Gastroesophageal sphincter (tissue), 4 donors: ENCODE measurements at regions not wholly inside any gene's neighbourhood (a gene's known extent, or its start where the extent isn't known, plus 50 kb on each side); places are given as distances from the start of the nearest gene placed in this dataset.

Experiments
- ATAC-seq: fragments of 150-250 bp; one replicate; pipeline ENCODE4 v1.9.1; 2016; ENCODE audit warnings: mild to moderate bottlenecking, moderate library complexity
- H3K27ac ChIP-seq, 4 donors: fragments of 200-600 bp; sonication (generic) in 3 of 4; 1 replicate in 3 of 4; 2 replicates in 1 of 4; pipeline ENCODE4 v1.5.1; 2016 to 2019
- H3K27me3 ChIP-seq: fragments of 200-600 bp; sonication (generic); one replicate; pipeline ENCODE4 v1.5.1; 2019
- H3K36me3 ChIP-seq, 2 donors: fragments of 200-600 bp; sonication (generic); one replicate each; pipeline ENCODE4 v1.5.1; 2019; ENCODE audit warnings: control low read depth in 1 of 2
- H3K4me1 ChIP-seq, 3 donors: fragments of 200-600 bp; sonication (generic); 1 replicate in 2 of 3; 2 replicates in 1 of 3; pipeline ENCODE4 v1.5.1; 2016 to 2019; ENCODE audit warnings: control low read depth in 2 of 3
- H3K4me3 ChIP-seq, 2 donors: fragments of 200-600 bp; sonication (generic); one replicate each; pipeline ENCODE4 v1.5.1; 2019; ENCODE audit warnings: mild to moderate bottlenecking in 1 of 2, moderate library complexity in 1 of 2
- H3K9me3 ChIP-seq, 3 donors: fragments of 200-600 bp; sonication (generic); one replicate each; pipeline ENCODE4 v1.5.1; 2017 to 2019; ENCODE audit warnings: control low read depth in 2 of 3
- EP300 ChIP-seq: sonication (generic); formaldehyde crosslinking; IDR thresholded peaks from one replicate; pipeline ENCODE4 v1.6.1; 2017; ENCODE audit warnings: antibody characterized with exemption, mild to moderate bottlenecking
- POLR2A ChIP-seq, 2 donors: fragments of 450-650 bp; IDR thresholded peaks; one replicate each; pipeline ENCODE4 v1.6.1; 2017; ENCODE audit warnings: antibody characterized with exemption in 2 of 2, mild to moderate bottlenecking in 2 of 2, moderate library complexity in 1 of 2
- POLR2AphosphoS5 ChIP-seq: sonication (generic); formaldehyde crosslinking; IDR thresholded peaks from one replicate; pipeline ENCODE4 v1.6.1; 2017; ENCODE audit warnings: antibody characterized with exemption
- WGBS, 2 donors: methylation state at CpG; one replicate each; pipeline ENCODE4 v1.1.5; 2018; ENCODE audit warnings: low coverage in 1 of 2; 5-methylcytosine and 5-hydroxymethylcytosine counted together
- TF ChIP-seq, protein P1 (sequence below), 4 experiments: fragments of 200-600 bp in 2 of 4; fragments of 450-650 bp in 2 of 4; sonication (generic) in 1 of 4; IDR thresholded peaks; one replicate each; pipeline ENCODE4 v1.5.1; 2017 to 2019; ENCODE audit warnings: antibody characterized with exemption in 4 of 4, mild to moderate bottlenecking in 2 of 4, moderate library complexity in 2 of 4

DNA sequence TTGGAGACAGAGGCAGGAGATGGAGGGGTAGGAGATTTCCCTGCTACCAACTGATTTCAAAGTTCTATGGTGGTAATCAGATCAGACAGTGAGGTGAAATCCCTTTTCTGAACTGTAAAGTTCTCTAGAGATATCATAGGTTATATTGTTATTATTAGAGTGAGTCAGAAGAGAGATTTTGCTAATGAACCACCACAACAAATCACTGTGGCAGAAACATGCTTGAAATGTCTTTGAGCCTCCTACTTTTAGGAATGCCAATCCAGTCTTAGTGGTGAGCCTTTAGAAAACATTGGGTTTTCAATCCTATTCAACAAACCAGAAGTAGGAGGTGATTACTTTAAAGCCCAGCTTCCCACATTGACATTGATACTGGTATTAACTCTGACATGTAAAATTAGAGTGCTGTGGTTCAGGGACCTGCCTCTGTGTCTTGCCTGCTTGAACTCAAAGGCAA lies 136.7 kb upstream of the CNR1 start:
- no peak overlapping the region for H3K4me3 ChIP-seq
- no peak for ATAC-seq
- H3K9me3 ChIP-seq = no peaks in the 10 kb centered on the region
- H3K36me3 ChIP-seq = no peaks in the 10 kb centered on the region
- H3K27me3 ChIP-seq = no peaks in the 10 kb centered on the region
- no peaks in the 10 kb centered on the region for H3K4me1 ChIP-seq
- TF ChIP-seq EP300 = no peak
- no peak for TF ChIP-seq POLR2AphosphoS5
- TF ChIP-seq, protein P1, sequence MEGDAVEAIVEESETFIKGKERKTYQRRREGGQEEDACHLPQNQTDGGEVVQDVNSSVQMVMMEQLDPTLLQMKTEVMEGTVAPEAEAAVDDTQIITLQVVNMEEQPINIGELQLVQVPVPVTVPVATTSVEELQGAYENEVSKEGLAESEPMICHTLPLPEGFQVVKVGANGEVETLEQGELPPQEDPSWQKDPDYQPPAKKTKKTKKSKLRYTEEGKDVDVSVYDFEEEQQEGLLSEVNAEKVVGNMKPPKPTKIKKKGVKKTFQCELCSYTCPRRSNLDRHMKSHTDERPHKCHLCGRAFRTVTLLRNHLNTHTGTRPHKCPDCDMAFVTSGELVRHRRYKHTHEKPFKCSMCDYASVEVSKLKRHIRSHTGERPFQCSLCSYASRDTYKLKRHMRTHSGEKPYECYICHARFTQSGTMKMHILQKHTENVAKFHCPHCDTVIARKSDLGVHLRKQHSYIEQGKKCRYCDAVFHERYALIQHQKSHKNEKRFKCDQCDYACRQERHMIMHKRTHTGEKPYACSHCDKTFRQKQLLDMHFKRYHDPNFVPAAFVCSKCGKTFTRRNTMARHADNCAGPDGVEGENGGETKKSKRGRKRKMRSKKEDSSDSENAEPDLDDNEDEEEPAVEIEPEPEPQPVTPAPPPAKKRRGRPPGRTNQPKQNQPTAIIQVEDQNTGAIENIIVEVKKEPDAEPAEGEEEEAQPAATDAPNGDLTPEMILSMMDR (IDR thresholded peaks at IDR 0.05) = no peak
- no peak for TF ChIP-seq POLR2A (IDR thresholded peaks at IDR 0.05)
- H3K27ac ChIP-seq = no peak overlapping the region

DNA sequence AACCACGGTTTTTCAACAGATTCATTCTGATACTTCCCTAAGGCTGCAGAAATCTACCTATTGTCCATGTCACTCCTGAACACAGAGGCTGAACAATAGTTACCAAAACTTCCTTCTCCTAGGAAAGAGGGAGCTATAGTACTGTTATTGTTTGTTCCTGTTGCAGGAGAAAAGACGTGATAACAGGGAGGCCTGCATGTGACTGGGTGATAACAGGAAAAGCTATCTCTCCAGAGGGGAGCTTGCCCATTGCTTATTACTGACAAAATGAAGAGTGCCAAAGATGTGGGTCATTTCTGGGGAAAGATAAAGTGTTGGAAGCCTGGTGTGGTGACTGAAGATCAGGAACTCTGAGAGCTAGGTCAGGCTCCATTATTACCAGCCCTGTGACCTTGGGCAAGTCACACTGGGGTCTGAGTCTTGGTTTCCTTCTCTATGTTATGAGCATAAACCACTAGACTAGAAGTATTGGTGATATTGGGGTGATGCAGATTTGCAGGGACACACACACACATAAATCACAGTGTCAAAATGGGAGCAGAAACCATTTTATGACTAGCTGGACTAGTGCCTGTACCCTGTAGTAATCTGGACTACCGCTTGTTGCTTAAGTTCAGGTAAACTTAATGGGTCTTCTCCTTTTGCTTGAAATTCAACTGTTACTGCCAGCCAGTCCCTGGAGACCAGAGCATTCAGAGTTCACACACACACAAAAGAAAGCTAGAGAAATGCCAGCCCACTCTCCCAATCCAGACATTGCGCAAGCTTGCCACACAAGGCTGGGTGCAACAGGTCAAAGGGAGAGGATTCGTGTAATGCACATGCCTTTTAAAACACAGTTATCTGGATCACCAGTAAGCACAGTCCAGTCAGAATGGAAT lies 136.0 kb upstream of the CNR1 start:
- H3K36me3 ChIP-seq = no peaks in the 10 kb centered on the region
- H3K27me3 ChIP-seq = no peaks in the 10 kb centered on the region
- TF ChIP-seq, protein P1 (IDR thresholded peaks at IDR 0.05) = no peak
- TF ChIP-seq POLR2A (IDR thresholded peaks at IDR 0.05) = no peak
- TF ChIP-seq POLR2AphosphoS5 = no peak
- TF ChIP-seq EP300 = no peak
- H3K4me3 ChIP-seq = no peak overlapping the region
- ATAC-seq = no peak
- no peaks in the 10 kb centered on the region for H3K9me3 ChIP-seq
- no peak overlapping the region for H3K27ac ChIP-seq
- H3K4me1 ChIP-seq = no peaks in the 10 kb centered on the region
- WGBS, 2 donors = 50 to 79% methylated on average over 2 to 4 of the region's 5 CpGs

DNA sequence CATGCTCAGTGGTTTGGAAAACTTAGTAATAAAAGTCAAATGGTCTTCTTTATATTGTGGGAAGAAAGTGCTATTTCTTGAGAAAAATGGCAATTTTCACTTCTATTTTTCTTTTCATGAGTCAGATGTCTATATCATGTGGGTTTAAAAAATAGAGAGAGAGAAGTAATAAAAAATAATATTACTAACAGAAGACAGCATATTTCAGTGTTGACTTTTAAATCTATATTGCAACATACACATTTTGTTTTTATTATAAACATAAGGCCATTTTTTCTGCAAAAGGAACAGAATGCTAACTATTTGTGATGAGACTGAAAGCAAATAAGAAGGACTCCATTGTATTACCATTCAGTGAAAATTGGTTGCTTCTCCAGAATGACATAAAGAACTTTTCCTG lies 135.1 kb upstream of the CNR1 start:
- no peak for ATAC-seq
- Histone ChIP-seq H3K36me3 (no peaks in the 10 kb centered on the region), H3K27ac (no peak overlapping the region), H3K4me3 (no peak overlapping the region), H3K4me1 (no peaks in the 10 kb centered on the region), H3K9me3 (no peaks in the 10 kb centered on the region), H3K27me3 (no peaks in the 10 kb centered on the region)
- TF ChIP-seq POLR2A (IDR thresholded peaks at IDR 0.05) (no peak), EP300 (no peak), POLR2AphosphoS5 (no peak)
- TF ChIP-seq, protein P1 (IDR thresholded peaks at IDR 0.05) = no peak

DNA sequence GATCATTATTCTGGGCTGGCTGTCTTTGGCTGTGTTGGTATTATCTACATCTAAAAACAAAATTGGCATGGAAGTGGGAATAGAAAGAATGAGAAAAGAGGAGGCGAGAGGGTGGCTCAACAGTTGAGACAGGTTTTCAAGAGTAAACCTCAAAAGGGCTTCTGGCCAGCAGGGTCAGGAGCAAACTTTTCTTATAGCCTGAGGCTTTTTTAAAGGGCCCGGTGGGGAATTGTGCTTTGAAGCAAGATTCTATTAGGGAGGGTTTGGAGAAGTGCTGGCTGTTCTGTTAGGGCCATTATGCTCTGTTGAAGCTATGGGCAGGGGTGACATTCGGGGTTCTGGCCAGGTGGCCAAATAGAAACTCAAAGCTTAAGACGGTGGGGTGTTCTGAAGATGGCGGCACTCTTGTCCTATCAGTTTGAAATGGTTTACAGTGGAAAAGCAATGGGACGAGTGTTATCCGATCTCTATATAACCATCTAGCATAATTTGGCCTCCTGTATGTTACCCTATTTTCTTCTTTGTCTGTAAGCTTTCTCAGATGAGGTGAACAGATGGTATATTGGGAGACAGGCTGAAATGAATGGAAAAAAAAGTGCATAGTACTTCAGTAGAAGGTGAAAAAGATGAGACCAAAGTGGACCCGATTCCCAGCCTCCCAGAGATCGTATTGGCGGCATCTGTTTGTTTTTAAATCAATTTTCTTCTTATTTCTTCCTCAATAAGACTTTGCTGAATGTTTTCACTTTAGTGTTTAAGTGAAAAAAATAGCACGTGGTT lies 132.1 kb upstream of the CNR1 start:
- Histone ChIP-seq H3K36me3 (no peaks in the 10 kb centered on the region), H3K9me3 (no peaks in the 10 kb centered on the region), H3K4me3 (no peak overlapping the region), H3K27ac (no peak overlapping the region), H3K4me1 (no peaks in the 10 kb centered on the region), H3K27me3 (no peaks in the 10 kb centered on the region)
- ATAC-seq = no peak
- no peak for TF ChIP-seq EP300
- TF ChIP-seq, protein P1 (IDR thresholded peaks at IDR 0.05) = no peak
- TF ChIP-seq POLR2A (IDR thresholded peaks at IDR 0.05) = no peak
- TF ChIP-seq POLR2AphosphoS5 = no peak
- 78 to 81% methylated on average over 10 to 11 of the region's 11 CpGs for WGBS, 2 donors

DNA sequence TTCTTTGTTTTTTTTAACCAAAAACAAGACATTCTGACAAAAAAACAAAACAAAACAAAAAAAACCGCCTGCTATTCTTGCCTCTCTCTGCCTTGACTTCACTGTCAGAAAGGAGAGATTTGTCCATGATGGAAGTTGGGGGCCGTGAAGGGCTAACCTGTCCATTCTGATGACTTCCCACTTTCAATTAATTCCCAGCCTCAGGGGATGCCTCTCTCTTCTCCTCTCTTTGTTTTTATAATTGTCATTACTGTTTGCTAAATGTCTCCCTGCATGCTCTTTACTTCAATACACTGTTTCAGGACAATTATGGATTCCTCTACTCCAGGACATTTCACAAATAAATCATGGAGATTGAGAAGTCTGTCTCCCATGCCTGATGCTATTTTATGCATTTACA lies 130.5 kb upstream of the CNR1 start:
- H3K4me3 ChIP-seq = no peak overlapping the region
- H3K27ac ChIP-seq = no peak overlapping the region
- no peaks in the 10 kb centered on the region for H3K4me1 ChIP-seq
- no peaks in the 10 kb centered on the region for H3K9me3 ChIP-seq
- H3K27me3 ChIP-seq = no peaks in the 10 kb centered on the region
- no peaks in the 10 kb centered on the region for H3K36me3 ChIP-seq
- ATAC-seq = no peak
- 41 to 52% methylated on average over 2 of the region's 2 CpGs for WGBS, 2 donors
- TF ChIP-seq POLR2A (IDR thresholded peaks at IDR 0.05) = no peak
- TF ChIP-seq, protein P1 (IDR thresholded peaks at IDR 0.05) = no peak
- TF ChIP-seq EP300 = no peak
- TF ChIP-seq POLR2AphosphoS5 = no peak
